KMS-11 (cell line): ENCODE measurements at regions not wholly inside any gene's neighbourhood (a gene's known extent, or its start where the extent isn't known, plus 50 kb on each side); places are given as distances from the start of the nearest gene placed in this dataset.

ENCODE experiments used
- H2AFZ ChIP-seq: fragments of 200-600 bp; sonication (generic); 2 replicates; pipeline ENCODE4 v1.6.1; 2016; ENCODE audit warnings: antibody characterized with exemption, mixed run types, low read depth
- H3K27ac ChIP-seq: fragments of 200-600 bp; sonication (generic); 2 replicates; pipeline ENCODE4 v1.6.1; 2016; ENCODE audit warnings: mild to moderate bottlenecking, mixed run types
- H3K27me3 ChIP-seq: fragments of 200-600 bp; sonication (generic); 2 replicates; pipeline ENCODE4 v1.6.1; 2017; ENCODE audit warnings: mild to moderate bottlenecking, low read depth, mixed run types, moderate library complexity; ENCODE audit not compliant: insufficient read depth
- H3K36me3 ChIP-seq: fragments of 200-600 bp; sonication (generic); 2 replicates; pipeline ENCODE4 v1.6.1; 2017; ENCODE audit warnings: mild to moderate bottlenecking, mixed run types; ENCODE audit not compliant: insufficient read depth
- H3K4me1 ChIP-seq: fragments of 200-600 bp; sonication (generic); 2 replicates; pipeline ENCODE4 v1.6.1; 2016; ENCODE audit warnings: mild to moderate bottlenecking, low read depth, mixed run types; ENCODE audit not compliant: poor library complexity, severe bottlenecking
- H3K4me2 ChIP-seq: fragments of 200-600 bp; sonication (generic); 2 replicates; pipeline ENCODE4 v1.7.0; 2016; ENCODE audit warnings: mild to moderate bottlenecking, mixed run types
- H3K4me3 ChIP-seq: fragments of 200-600 bp; sonication (generic); IDR thresholded peaks from 2 replicates; pipeline ENCODE4 v1.6.1; 2017; ENCODE audit warnings: low read depth, low read length, mixed read lengths; ENCODE audit not compliant: insufficient read depth
- H3K79me2 ChIP-seq: fragments of 200-600 bp; sonication (generic); 2 replicates; pipeline ENCODE4 v1.6.1; 2016; ENCODE audit warnings: low read depth, mixed run types; ENCODE audit not compliant: insufficient read depth
- H3K9ac ChIP-seq: fragments of 200-600 bp; sonication (generic); 2 replicates; pipeline ENCODE4 v1.6.1; 2016; ENCODE audit warnings: mild to moderate bottlenecking, mixed run types
- H4K20me1 ChIP-seq: fragments of 200-600 bp; sonication (generic); 2 replicates; pipeline ENCODE4 v1.6.1; 2016; ENCODE audit warnings: mild to moderate bottlenecking, mixed run types; ENCODE audit not compliant: insufficient read depth
- CTCF ChIP-seq: fragments of 200-600 bp; sonication (generic); conservative IDR thresholded peaks from 2 replicates; pipeline ENCODE4 v1.6.1; 2017; ENCODE audit warnings: low read depth, mild to moderate bottlenecking, antibody characterized with exemption, low read length, moderate library complexity, mixed read lengths

- H3K4me1 ChIP-seq: no peaks in the 10 kb centered on the region
- no peak overlapping the region for H2AFZ ChIP-seq
- no peak for TF ChIP-seq CTCF
- H3K9ac ChIP-seq: no peak overlapping the region
- H3K27ac ChIP-seq: no peak overlapping the region
- no peaks in the 10 kb centered on the region for H3K79me2 ChIP-seq
- H3K27me3 ChIP-seq: no peaks in the 10 kb centered on the region
- no peak overlapping the region for H3K4me2 ChIP-seq
- no peaks in the 10 kb centered on the region for H4K20me1 ChIP-seq
- H3K36me3 ChIP-seq: no peaks in the 10 kb centered on the region
- H3K4me3 ChIP-seq: no peak overlapping the region
Observed at GRCh38 chr5:67363180-67363709, 166.6 kb upstream of the CD180 start.

GRCh38 chr5:67361932-67362729, 165.5 kb upstream of the CD180 start:
- H2AFZ ChIP-seq: no peak overlapping the region
- no peak overlapping the region for H3K27ac ChIP-seq
- H4K20me1 ChIP-seq: no peaks in the 10 kb centered on the region
- H3K4me2 ChIP-seq: no peak overlapping the region
- no peaks in the 10 kb centered on the region for H3K4me1 ChIP-seq
- H3K79me2 ChIP-seq: no peaks in the 10 kb centered on the region
- H3K4me3 ChIP-seq: no peak overlapping the region
- TF ChIP-seq CTCF: no peak
- no peak overlapping the region for H3K9ac ChIP-seq
- H3K27me3 ChIP-seq: no peaks in the 10 kb centered on the region
- H3K36me3 ChIP-seq: no peaks in the 10 kb centered on the region

- no peak overlapping the region for H3K4me3 ChIP-seq
- no peaks in the 10 kb centered on the region for H3K27me3 ChIP-seq
- no peak overlapping the region for H3K27ac ChIP-seq
- H2AFZ ChIP-seq: no peak overlapping the region
- no peaks in the 10 kb centered on the region for H3K79me2 ChIP-seq
- H4K20me1 ChIP-seq: no peaks in the 10 kb centered on the region
- H3K36me3 ChIP-seq: no peaks in the 10 kb centered on the region
- H3K4me1 ChIP-seq: no peaks in the 10 kb centered on the region
- no peak overlapping the region for H3K4me2 ChIP-seq
- no peak for TF ChIP-seq CTCF
- no peak overlapping the region for H3K9ac ChIP-seq
Observed at GRCh38 chr5:67360047-67360446, 163.4 kb upstream of the CD180 start.

- no peak overlapping the region for H3K27ac ChIP-seq
- no peak overlapping the region for H3K4me2 ChIP-seq
- no peak for TF ChIP-seq CTCF
- no peaks in the 10 kb centered on the region for H3K4me1 ChIP-seq
- no peak overlapping the region for H3K9ac ChIP-seq
- no peaks in the 10 kb centered on the region for H3K79me2 ChIP-seq
- no peaks in the 10 kb centered on the region for H4K20me1 ChIP-seq
- H3K27me3 ChIP-seq: no peaks in the 10 kb centered on the region
- H3K36me3 ChIP-seq: no peaks in the 10 kb centered on the region
- H2AFZ ChIP-seq: no peak overlapping the region
- no peak overlapping the region for H3K4me3 ChIP-seq
Observed at GRCh38 chr5:67358186-67358585, 161.6 kb upstream of the CD180 start.
